ENCODE measurements at regions not wholly inside any gene's neighbourhood (a gene's known extent, or its start where the extent isn't known, plus 50 kb on each side); places are given as distances from the start of the nearest gene placed in this dataset.
"Not testable (repeated sequence)": the region's sequence is repeated elsewhere in the genome, so short reads cannot be mapped to it uniquely, and the experiment has no call there.

- no peaks in the 10 kb centered on the region for H3K36me3 ChIP-seq (ENCODE audit: control insufficient read depth in 2 of 3, insufficient read depth in 3 of 3, low read length in 3 of 3)
- no peak overlapping the region for H3K27ac ChIP-seq (ENCODE audit: low read depth in 2 of 2, low read length in 2 of 2)
- intact Hi-C loops (cut with DNase I) = no loop called here
- H3K9me3 ChIP-seq (ENCODE audit: control insufficient read depth in 2 of 3, insufficient read depth in 1 of 3, low read length in 3 of 3) = no peaks in the 10 kb centered on the region
- no peaks in the 10 kb centered on the region for H3K4me1 ChIP-seq (ENCODE audit: control insufficient read depth in 2 of 3, insufficient read depth in 2 of 3, low read depth in 1 of 3, low read length in 3 of 3)
- no peaks in the 10 kb centered on the region for H3K27me3 ChIP-seq (ENCODE audit: control insufficient read depth, insufficient read depth, low read length)
- FAIRE-seq (no peak), DNase-seq (peak in 2 of 5 donors; percentile 14 to 47)
- TF ChIP-seq CTCF (IDR thresholded peaks at IDR 0.05; ENCODE audit: borderline replicate concordance, extremely low read depth, insufficient read depth) = no peak
- no peak overlapping the region for H3K9ac ChIP-seq (ENCODE audit: low read length in 3 of 3)
- H3K4me3 ChIP-seq (ENCODE audit: low read length in 3 of 3) = no peak overlapping the region
Measured at GRCh38 chr9:61668846-61669245, 479.0 kb downstream of the SPATA31A7 start.

- no peak for TF ChIP-seq CTCF (IDR thresholded peaks at IDR 0.05; ENCODE audit: borderline replicate concordance, extremely low read depth, insufficient read depth)
- no peaks in the 10 kb centered on the region for H3K9me3 ChIP-seq (ENCODE audit: control insufficient read depth in 2 of 3, insufficient read depth in 1 of 3, low read length in 3 of 3)
- H3K27ac ChIP-seq (ENCODE audit: low read depth in 2 of 2, low read length in 2 of 2) = no peak overlapping the region
- DNase-seq (peak in 1 of 5 donors; percentile 4), FAIRE-seq (no peak)
- intact Hi-C loops (cut with DNase I) = no loop called here
- H3K9ac ChIP-seq (ENCODE audit: low read length in 3 of 3) = no peak overlapping the region
- H3K4me1 ChIP-seq (ENCODE audit: control insufficient read depth in 2 of 3, insufficient read depth in 2 of 3, low read depth in 1 of 3, low read length in 3 of 3) = no peaks in the 10 kb centered on the region
- no peak overlapping the region for H3K4me3 ChIP-seq (ENCODE audit: low read length in 3 of 3)
- H3K36me3 ChIP-seq (ENCODE audit: control insufficient read depth in 2 of 3, insufficient read depth in 3 of 3, low read length in 3 of 3) = no peaks in the 10 kb centered on the region
- no peaks in the 10 kb centered on the region for H3K27me3 ChIP-seq (ENCODE audit: control insufficient read depth, insufficient read depth, low read length)
Measured at GRCh38 chr9:61669352-61669751, 479.5 kb downstream of the SPATA31A7 start.

- H3K27ac ChIP-seq (ENCODE audit: low read depth in 2 of 2, low read length in 2 of 2); H3K36me3 ChIP-seq (ENCODE audit: control insufficient read depth in 2 of 3, insufficient read depth in 3 of 3, low read length in 3 of 3); H3K9ac ChIP-seq (ENCODE audit: low read length in 3 of 3); intact Hi-C loops (cut with DNase I); H3K4me1 ChIP-seq (ENCODE audit: control insufficient read depth in 2 of 3, insufficient read depth in 2 of 3, low read depth in 1 of 3, low read length in 3 of 3); H3K4me3 ChIP-seq (ENCODE audit: low read length in 3 of 3); H3K27me3 ChIP-seq (ENCODE audit: control insufficient read depth, insufficient read depth, low read length); H3K9me3 ChIP-seq (ENCODE audit: control insufficient read depth in 2 of 3, insufficient read depth in 1 of 3, low read length in 3 of 3); FAIRE-seq: not testable (repeated sequence)
- DNase-seq = peak in 2 of 5 donors; percentile 16 to 45
Measured at GRCh38 chr9:61669831-61670505, 480.1 kb downstream of the SPATA31A7 start.

GRCh38 chr9:61670616-61671015 is 480.8 kb downstream of the SPATA31A7 start:
- no peaks in the 10 kb centered on the region for H3K9me3 ChIP-seq (ENCODE audit: control insufficient read depth in 2 of 3, insufficient read depth in 1 of 3, low read length in 3 of 3)
- no peak for TF ChIP-seq CTCF (IDR thresholded peaks at IDR 0.05; ENCODE audit: borderline replicate concordance, extremely low read depth, insufficient read depth)
- H3K36me3 ChIP-seq (ENCODE audit: control insufficient read depth in 2 of 3, insufficient read depth in 3 of 3, low read length in 3 of 3) = no peaks in the 10 kb centered on the region
- no peak overlapping the region for H3K4me3 ChIP-seq (ENCODE audit: low read length in 3 of 3)
- FAIRE-seq = no peak
- peak in 1 of 5 donors; percentile 12 for DNase-seq
- H3K4me1 ChIP-seq (ENCODE audit: control insufficient read depth in 2 of 3, insufficient read depth in 2 of 3, low read depth in 1 of 3, low read length in 3 of 3) = no peaks in the 10 kb centered on the region
- no peaks in the 10 kb centered on the region for H3K27me3 ChIP-seq (ENCODE audit: control insufficient read depth, insufficient read depth, low read length)
- no peak overlapping the region for H3K9ac ChIP-seq (ENCODE audit: low read length in 3 of 3)
- intact Hi-C loops (cut with DNase I) = no loop called here
- H3K27ac ChIP-seq (ENCODE audit: low read depth in 2 of 2, low read length in 2 of 2) = no peak overlapping the region
